B cell (primary cell): ENCODE measurements at regions not wholly inside any gene's neighbourhood (a gene's known extent, or its start where the extent isn't known, plus 50 kb on each side); places are given as distances from the start of the nearest gene placed in this dataset.

Experiments used
- ATAC-seq: fragments of 200-7000 bp; cut with Tn5 transposase; one replicate; pipeline ENCODE4 v1.10.0; 2021; ENCODE audit warnings: low read depth, mild to moderate bottlenecking, moderate number of reproducible peaks, moderate library complexity
- CTCF ChIA-PET: fragments of 350-600 bp; sonication (Branson Sonifier 250); formaldehyde crosslinking; loops from one replicate; lab custom pipeline; 2021; ENCODE audit warnings: antibody characterized with exemption, inconsistent platforms; lab: Charles Lee
- POLR2A ChIA-PET: fragments of 350-600 bp; sonication (Branson Sonifier 250); formaldehyde crosslinking; loops from one replicate; lab custom pipeline; 2021; ENCODE audit warnings: antibody characterized with exemption; lab: Charles Lee
- DNase-seq: peaks from one replicate; pipeline ENCODE4 v3.0.0; 2013
- H2AFZ ChIP-seq: 2 replicates; pipeline ENCODE4 v1.6.1; 2012; ENCODE audit warnings: mild to moderate bottlenecking, low read depth, low read length; ENCODE audit not compliant: insufficient read depth, poor library complexity, severe bottlenecking
- H3K27ac ChIP-seq, 2 donors: 1 replicate in 1 of 2; 2 replicates in 1 of 2; pipeline ENCODE4 v1.5.1; 2012 to 2013; ENCODE audit warnings: low read length in 2 of 2, mild to moderate bottlenecking in 2 of 2, moderate library complexity in 1 of 2
- H3K27me3 ChIP-seq, 4 experiments: fragments of 200-600 bp in 1 of 4; sonication (generic) in 1 of 4; replicated peaks in 1 of 4; 1 replicate in 2 of 4; 2 replicates in 2 of 4; pipeline versions ENCODE4 v1.6.1 to v1.7.0; 2013 to 2016; ENCODE audit warnings: low read length in 3 of 4, mild to moderate bottlenecking in 2 of 4, mixed read lengths in 1 of 4, moderate library complexity in 1 of 4; ENCODE audit not compliant: insufficient read depth in 4 of 4, control insufficient read depth in 3 of 4; ENCODE audit errors: control extremely low read depth in 1 of 4
- H3K36me3 ChIP-seq, 2 experiments: replicated peaks in 1 of 2; 1 replicate in 1 of 2; 2 replicates in 1 of 2; pipeline versions ENCODE4 v1.6.1 to v1.7.1; 2013; ENCODE audit warnings: low read length in 1 of 2; ENCODE audit not compliant: insufficient read depth in 2 of 2, control insufficient read depth in 1 of 2; ENCODE audit errors: control extremely low read depth in 1 of 2, extremely low read depth in 1 of 2
- H3K4me1 ChIP-seq, 2 donors: fragments of 200-600 bp in 1 of 2; sonication (generic) in 1 of 2; 1 replicate in 1 of 2; 2 replicates in 1 of 2; pipeline versions ENCODE4 v1.5.1 to v1.6.1; 2013 to 2017; ENCODE audit warnings: low read length in 2 of 2; ENCODE audit not compliant: control insufficient read depth in 2 of 2, insufficient read depth in 2 of 2
- H3K4me2 ChIP-seq: replicated peaks from 2 replicates; pipeline ENCODE3; 2012; ENCODE audit warnings: mild to moderate bottlenecking, low read depth, low read length; ENCODE audit not compliant: poor library complexity, severe bottlenecking
- H3K4me3 ChIP-seq, 5 experiments: fragments of 200-600 bp in 1 of 5; sonication (generic) in 1 of 5; 1 replicate in 3 of 5; 2 replicates in 2 of 5; pipeline versions ENCODE4 v1.5.1 to v1.7.0; 2011 to 2016; ENCODE audit warnings: low read length in 4 of 5, mild to moderate bottlenecking in 4 of 5, low read depth in 2 of 5, control low read depth in 1 of 5, moderate library complexity in 1 of 5; ENCODE audit not compliant: insufficient read depth in 1 of 5; ENCODE audit errors: control extremely low read depth in 1 of 5, extremely low read depth in 1 of 5
- H3K79me2 ChIP-seq: fragments of 200-600 bp; sonication (generic); one replicate; pipeline ENCODE4 v1.6.0; 2016; ENCODE audit warnings: low read length; ENCODE audit not compliant: control insufficient read depth, insufficient read depth
- H3K9ac ChIP-seq: fragments of 200-600 bp; sonication (generic); 2 replicates; pipeline ENCODE4 v1.6.1; 2017; ENCODE audit warnings: mild to moderate bottlenecking, low read length, moderate library complexity
- H3K9me3 ChIP-seq, 3 donors: one replicate each; pipeline versions ENCODE4 v1.6.1 to v1.7.1; 2013; ENCODE audit warnings: low read length in 2 of 3; ENCODE audit not compliant: control insufficient read depth in 2 of 3, insufficient read depth in 1 of 3; ENCODE audit errors: control extremely low read depth in 1 of 3
- H4K20me1 ChIP-seq: 2 replicates; pipeline ENCODE4 v1.6.0; 2012; ENCODE audit warnings: mild to moderate bottlenecking, low read length; ENCODE audit not compliant: insufficient read depth, control insufficient read depth, poor library complexity, severe bottlenecking
- H3K27ac Mint-ChIP-seq: one replicate; pipeline ENCODE4 v1.8.0; 2021; ENCODE audit warnings: mixed read lengths
- H3K27me3 Mint-ChIP-seq: one replicate; pipeline ENCODE4 v1.8.0; 2021; ENCODE audit warnings: mixed read lengths
- H3K4me1 Mint-ChIP-seq: one replicate; pipeline ENCODE4 v1.8.0; 2021; ENCODE audit warnings: mixed read lengths
- H3K4me3 Mint-ChIP-seq: one replicate; pipeline ENCODE4 v1.8.0; 2021; ENCODE audit warnings: mixed read lengths
- H3K9me3 Mint-ChIP-seq: one replicate; pipeline ENCODE4 v1.8.0; 2022; ENCODE audit warnings: mixed read lengths; ENCODE audit not compliant: insufficient read depth
- EZH2 ChIP-seq: IDR thresholded peaks from 2 replicates; pipeline ENCODE4 v1.6.1; 2012; ENCODE audit warnings: borderline replicate concordance, low read depth, mild to moderate bottlenecking, moderate library complexity, low read length; ENCODE audit not compliant: insufficient read depth, poor library complexity, severe bottlenecking
- WGBS: methylation state at CpG from one replicate; pipeline ENCODE4 v1.1.5; 2013; ENCODE audit warnings: missing lambda C conversion rate; ENCODE audit not compliant: insufficient coverage; 5-methylcytosine and 5-hydroxymethylcytosine counted together
- intact Hi-C: fragments of 100-400 bp; cut with micrococcal nuclease; formaldehyde crosslinking; loops from one replicate; pipeline ENCODE4 v1.10.0; 2022
- TF ChIP-seq, protein P1 (sequence below): fragments of 200-600 bp; IDR thresholded peaks from one replicate; pipeline ENCODE4 v1.8.0; 2022; ENCODE audit warnings: antibody characterized with exemption, mild to moderate bottlenecking

- Mint-ChIP-seq H3K9me3 (no peaks in the 10 kb centered on the region), H3K4me3 (no peak overlapping the region), H3K27ac (no peak overlapping the region), H3K27me3 (no peaks in the 10 kb centered on the region), H3K4me1 (no peaks in the 10 kb centered on the region)
- Histone ChIP-seq H3K9me3 (no peaks in the 10 kb centered on the region), H4K20me1 (no peaks in the 10 kb centered on the region), H3K27me3 (no peaks in the 10 kb centered on the region), H3K9ac (no peak overlapping the region), H3K4me2 (no peak overlapping the region), H3K27ac (no peak overlapping the region), H3K79me2 (no peaks in the 10 kb centered on the region), H3K4me3 (no peak overlapping the region), H3K4me1 (no peaks in the 10 kb centered on the region), H2AFZ (no peak overlapping the region), H3K36me3 (no peaks in the 10 kb centered on the region)
- CTCF ChIA-PET, result no interaction called here
- no peak for ATAC-seq
- DNase-seq, result no peak
- POLR2A ChIA-PET, result no interaction called here
- TF ChIP-seq, protein P1, sequence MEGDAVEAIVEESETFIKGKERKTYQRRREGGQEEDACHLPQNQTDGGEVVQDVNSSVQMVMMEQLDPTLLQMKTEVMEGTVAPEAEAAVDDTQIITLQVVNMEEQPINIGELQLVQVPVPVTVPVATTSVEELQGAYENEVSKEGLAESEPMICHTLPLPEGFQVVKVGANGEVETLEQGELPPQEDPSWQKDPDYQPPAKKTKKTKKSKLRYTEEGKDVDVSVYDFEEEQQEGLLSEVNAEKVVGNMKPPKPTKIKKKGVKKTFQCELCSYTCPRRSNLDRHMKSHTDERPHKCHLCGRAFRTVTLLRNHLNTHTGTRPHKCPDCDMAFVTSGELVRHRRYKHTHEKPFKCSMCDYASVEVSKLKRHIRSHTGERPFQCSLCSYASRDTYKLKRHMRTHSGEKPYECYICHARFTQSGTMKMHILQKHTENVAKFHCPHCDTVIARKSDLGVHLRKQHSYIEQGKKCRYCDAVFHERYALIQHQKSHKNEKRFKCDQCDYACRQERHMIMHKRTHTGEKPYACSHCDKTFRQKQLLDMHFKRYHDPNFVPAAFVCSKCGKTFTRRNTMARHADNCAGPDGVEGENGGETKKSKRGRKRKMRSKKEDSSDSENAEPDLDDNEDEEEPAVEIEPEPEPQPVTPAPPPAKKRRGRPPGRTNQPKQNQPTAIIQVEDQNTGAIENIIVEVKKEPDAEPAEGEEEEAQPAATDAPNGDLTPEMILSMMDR, result no peak
- TF ChIP-seq EZH2, result no peak
- no CpG with 5 or more reads among the region's 2 CpGs for WGBS
- intact Hi-C loops, result no loop called here
Measured at GRCh38 chr6:109260126-109260525, 122.1 kb downstream of the CD164 start.

DNA sequence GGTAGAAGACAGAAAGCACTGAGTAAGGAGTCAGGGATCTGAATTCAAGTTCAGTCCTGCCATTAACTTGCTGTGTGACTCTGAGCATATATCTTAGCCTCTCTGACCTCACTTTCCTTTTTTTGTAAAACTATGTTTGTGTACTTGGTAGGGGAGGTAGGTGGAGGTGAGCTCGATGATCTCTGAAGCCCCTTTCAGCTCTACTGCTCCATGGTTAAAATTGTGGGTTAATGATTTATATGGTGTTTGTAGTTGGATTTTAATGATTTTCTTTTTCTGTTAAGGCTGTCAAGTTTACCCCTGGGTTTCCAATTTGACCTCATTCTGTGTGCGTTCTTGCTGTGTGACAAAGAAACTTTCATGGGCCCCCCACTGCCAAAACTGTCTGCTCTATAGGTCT, 124.1 kb downstream of the CD164 start:
- H3K79me2 ChIP-seq, result no peaks in the 10 kb centered on the region
- no peaks in the 10 kb centered on the region for H3K36me3 ChIP-seq
- no peak for TF ChIP-seq EZH2
- Mint-ChIP-seq H3K4me1 (no peaks in the 10 kb centered on the region), H3K27me3 (no peaks in the 10 kb centered on the region), H3K27ac (no peak overlapping the region), H3K9me3 (no peaks in the 10 kb centered on the region), H3K4me3 (no peak overlapping the region)
- no peak overlapping the region for H3K9ac ChIP-seq
- H3K27ac ChIP-seq, result no peak overlapping the region
- H2AFZ ChIP-seq, result no peak overlapping the region
- no CpG with 5 or more reads among the region's 2 CpGs for WGBS
- CTCF ChIA-PET, result no interaction called here
- H3K27me3 ChIP-seq, result no peaks in the 10 kb centered on the region
- ATAC-seq (no peak), DNase-seq (no peak)
- intact Hi-C loops, result no loop called here
- H3K9me3 ChIP-seq, result no peaks in the 10 kb centered on the region
- no peak overlapping the region for H3K4me3 ChIP-seq
- no peaks in the 10 kb centered on the region for H4K20me1 ChIP-seq
- POLR2A ChIA-PET, result no interaction called here
- no peaks in the 10 kb centered on the region for H3K4me1 ChIP-seq
- no peak overlapping the region for H3K4me2 ChIP-seq
